T-helper 1 cell (primary cell): ENCODE measurements at regions not wholly inside any gene's neighbourhood (a gene's known extent, or its start where the extent isn't known, plus 50 kb on each side); places are given as distances from the start of the nearest gene placed in this dataset.

Experiments used
- DNase-seq, 5 donors: peaks; one replicate each; pipeline ENCODE4 v3.0.0-alpha.2; 2012 to 2020

GRCh38 chr3:31433679-31433992, 99.1 kb upstream of the STT3B start:
- DNase-seq: no peak

GRCh38 chr3:31434819-31435218, 97.9 kb upstream of the STT3B start:
- no peak for DNase-seq

GRCh38 chr3:31436830-31437229, 95.9 kb upstream of the STT3B start:
- DNase-seq: no peak

- no peak for DNase-seq
Observed at GRCh38 chr3:31438742-31439141, 94.0 kb upstream of the STT3B start.

GRCh38 chr3:31439890-31440750, 92.6 kb upstream of the STT3B start:
- no peak for DNase-seq

GRCh38 chr3:31440878-31441277, 91.8 kb upstream of the STT3B start:
- DNase-seq: no peak

GRCh38 chr3:31442755-31443154, 90.0 kb upstream of the STT3B start:
- DNase-seq: no peak

GRCh38 chr3:31444220-31445142, 88.2 kb upstream of the STT3B start:
- DNase-seq: no peak

GRCh38 chr3:31445701-31446100, 87.0 kb upstream of the STT3B start:
- DNase-seq: no peak

GRCh38 chr3:31448035-31448881, 84.5 kb upstream of the STT3B start:
- DNase-seq: peak in 1 of 5 donors; percentile 67

- no peak for DNase-seq
Observed at GRCh38 chr3:31448882-31449243, 83.9 kb upstream of the STT3B start.

GRCh38 chr3:31449318-31449717, 83.4 kb upstream of the STT3B start:
- DNase-seq: no peak

- DNase-seq: peak in 1 of 5 donors; percentile 19
Observed at GRCh38 chr3:31450345-31450744, 82.4 kb upstream of the STT3B start.

- no peak for DNase-seq
Observed at GRCh38 chr3:31452495-31453106, 80.1 kb upstream of the STT3B start.

- DNase-seq: no peak
Observed at GRCh38 chr3:31453430-31453829, 79.3 kb upstream of the STT3B start.

GRCh38 chr3:31455524-31455923, 77.2 kb upstream of the STT3B start:
- no peak for DNase-seq

- DNase-seq: no peak
Observed at GRCh38 chr3:31456373-31456772, 76.4 kb upstream of the STT3B start.

GRCh38 chr3:31461426-31461825, 71.3 kb upstream of the STT3B start:
- DNase-seq: no peak

- peak in 4 of 5 donors; percentile 31 to 65 (median 36) for DNase-seq
Observed at GRCh38 chr3:31462050-31462569, 70.6 kb upstream of the STT3B start.

GRCh38 chr3:31465999-31466398, 66.7 kb upstream of the STT3B start:
- no peak for DNase-seq

- no peak for DNase-seq
Observed at GRCh38 chr3:31466866-31467265, 65.9 kb upstream of the STT3B start.

GRCh38 chr3:31468433-31468832, 64.3 kb upstream of the STT3B start:
- no peak for DNase-seq
